IMR-90 (cell line): ENCODE measurements at regions not wholly inside any gene's neighbourhood (a gene's known extent, or its start where the extent isn't known, plus 50 kb on each side); places are given as distances from the start of the nearest gene placed in this dataset.

Source experiments
- CHD1 ChIP-seq: IDR thresholded peaks from 2 replicates; pipeline ENCODE4 v1.6.1; 2012; ENCODE audit warnings: low read depth, low read length, improper control_type of control experiment
- CTCF ChIP-seq: conservative IDR thresholded peaks from 2 replicates; pipeline ENCODE4 v1.5.1; 2012; ENCODE audit warnings: mild to moderate bottlenecking, low read depth, low read length, improper control_type of control experiment
- MAFK ChIP-seq: IDR thresholded peaks from 2 replicates; pipeline ENCODE4 v1.6.1; 2012; ENCODE audit warnings: low read depth, low read length, improper control_type of control experiment
- NFE2L2 ChIP-seq: fragments of 150-350 bp; IDR thresholded peaks from 2 replicates; pipeline ENCODE4 v1.6.1; 2016; ENCODE audit warnings: low read depth, mild to moderate bottlenecking, low read length
- RAD21 ChIP-seq: IDR thresholded peaks from 2 replicates; pipeline ENCODE4 v1.6.1; 2012; ENCODE audit warnings: low read length, improper control_type of control experiment
- RCOR1 ChIP-seq: IDR thresholded peaks from 2 replicates; pipeline ENCODE4 v1.6.1; 2012; ENCODE audit warnings: mild to moderate bottlenecking, low read length, improper control_type of control experiment; ENCODE audit not compliant: insufficient replicate concordance
- RFX5 ChIP-seq: IDR thresholded peaks from 2 replicates; pipeline ENCODE4 v1.8.0; 2012; ENCODE audit warnings: low read depth, mild to moderate bottlenecking, low read length, moderate library complexity

GRCh38 chr10:21423338-21423737 lies 102.1 kb downstream of the SKIDA1 start:
- no peak for TF ChIP-seq CTCF
- TF ChIP-seq NFE2L2: no peak
- no peak for TF ChIP-seq RAD21
- no peak for TF ChIP-seq RFX5
- TF ChIP-seq MAFK: no peak
- TF ChIP-seq RCOR1: no peak
- TF ChIP-seq CHD1: no peak
